PC-9 (cell line): ENCODE measurements at regions not wholly inside any gene's neighbourhood (a gene's known extent, or its start where the extent isn't known, plus 50 kb on each side); places are given as distances from the start of the nearest gene placed in this dataset.

ENCODE experiments used
- CTCF ChIP-seq: fragments of 200-600 bp; sonication (generic); conservative IDR thresholded peaks from 2 replicates; pipeline ENCODE4 v1.6.1; 2017; ENCODE audit warnings: mixed run types, antibody characterized with exemption, mild to moderate bottlenecking, moderate library complexity
- EZH2 ChIP-seq: fragments of 200-600 bp; sonication (generic); IDR thresholded peaks from 2 replicates; pipeline ENCODE4 v1.8.0; 2017; ENCODE audit warnings: antibody characterized with exemption, low read depth

DNA sequence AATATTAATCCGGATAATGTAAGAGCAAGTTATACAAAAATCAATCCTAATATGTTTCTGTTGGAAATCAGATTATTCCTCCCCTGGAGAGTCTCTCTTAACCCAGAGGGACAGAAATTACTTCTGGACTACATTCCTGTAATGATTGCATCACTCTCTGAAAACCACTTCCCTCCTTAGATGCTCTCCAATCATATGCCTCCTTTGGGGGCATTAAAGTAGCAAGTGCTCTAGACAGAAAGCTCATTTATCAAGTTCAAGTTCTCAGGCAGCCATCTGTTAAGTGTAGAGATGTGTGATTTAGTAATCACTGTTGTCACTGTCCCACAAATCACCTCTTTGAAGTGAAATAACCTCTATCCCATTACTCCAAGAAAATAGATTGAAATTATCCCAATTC lies 247.1 kb downstream of the SLCO4C1 start:
- TF ChIP-seq EZH2 (no peak), CTCF (no peak)
